Stomach (tissue), 8 donors: ENCODE measurements at regions not wholly inside any gene's neighbourhood (a gene's known extent, or its start where the extent isn't known, plus 50 kb on each side); places are given as distances from the start of the nearest gene placed in this dataset.
A peak's percentile ranks its signal among the peaks of the same experiment; 100 is the strongest.

Experiments
- DNase-seq, 2 donors: peaks; one replicate each; pipeline versions ENCODE4 v3.0.0 to v3.0.0-alpha.2; 2013 to 2019
- H3K27ac ChIP-seq, 5 donors: fragments of 200-600 bp in 4 of 5; sonication (generic) in 4 of 5; one replicate each; pipeline ENCODE4 v1.5.1; 2013 to 2019; ENCODE audit warnings: mild to moderate bottlenecking in 1 of 5, moderate library complexity in 1 of 5
- H3K27me3 ChIP-seq, 3 donors: fragments of 200-600 bp; sonication (generic); one replicate each; pipeline ENCODE4 v1.5.1; 2017 to 2019; ENCODE audit warnings: mixed run types in 1 of 3
- H3K36me3 ChIP-seq, 4 donors: fragments of 200-600 bp; sonication (generic); 1 replicate in 3 of 4; 2 replicates in 1 of 4; pipeline ENCODE4 v1.5.1; 2016 to 2019
- H3K4me1 ChIP-seq, 4 donors: fragments of 200-600 bp; sonication (generic); one replicate each; pipeline ENCODE4 v1.5.1; 2016 to 2019
- H3K4me3 ChIP-seq, 4 donors: fragments of 200-600 bp; sonication (generic) in 3 of 4; one replicate each; pipeline ENCODE4 v1.5.1; 2016 to 2019; ENCODE audit warnings: mild to moderate bottlenecking in 1 of 4
- H3K9me3 ChIP-seq, 4 donors: fragments of 200-600 bp; sonication (generic); one replicate each; pipeline ENCODE4 v1.5.1; 2016 to 2019
- CTCF ChIP-seq, 7 experiments: fragments of 450-650 bp in 4 of 7; fragments of 200-600 bp in 3 of 7; sonication (generic) in 3 of 7; IDR thresholded peaks; one replicate each; pipeline ENCODE4 v1.5.1; 2016 to 2019; ENCODE audit warnings: antibody characterized with exemption in 7 of 7, control low read depth in 2 of 7, mild to moderate bottlenecking in 1 of 7
- EP300 ChIP-seq: sonication (generic); formaldehyde crosslinking; IDR thresholded peaks from one replicate; pipeline ENCODE4 v1.6.1; 2017; ENCODE audit warnings: antibody characterized with exemption
- POLR2A ChIP-seq, 4 donors: fragments of 450-650 bp; IDR thresholded peaks; one replicate each; pipeline ENCODE4 v1.6.1; 2016; ENCODE audit warnings: antibody characterized with exemption in 4 of 4, control low read depth in 2 of 4, mild to moderate bottlenecking in 1 of 4, moderate library complexity in 1 of 4
- POLR2AphosphoS5 ChIP-seq, 3 donors: sonication (generic); formaldehyde crosslinking; IDR thresholded peaks; one replicate each; pipeline ENCODE4 v1.6.1; 2016; ENCODE audit warnings: antibody characterized with exemption in 3 of 3
- WGBS, 5 donors: extraction: QIAGEN DNeasy Blood & Tissue Kit in 3 of 5; methylation state at CpG; one replicate each; pipeline versions ENCODE4 v1.1.5 to v1.1.7; 2013 to 2018; 5-methylcytosine and 5-hydroxymethylcytosine counted together
- intact Hi-C: fragments of 100-400 bp; cut with DNase I; formaldehyde crosslinking; loops from one replicate; pipeline ENCODE4 v1.15.1; 2023; ENCODE audit warnings: low total_unique reads
- donor health status: healthy with polysubstance abuse.
- donor health status: Bipolar disorder and iron deficiency.
- donor health status: healthy.

DNA sequence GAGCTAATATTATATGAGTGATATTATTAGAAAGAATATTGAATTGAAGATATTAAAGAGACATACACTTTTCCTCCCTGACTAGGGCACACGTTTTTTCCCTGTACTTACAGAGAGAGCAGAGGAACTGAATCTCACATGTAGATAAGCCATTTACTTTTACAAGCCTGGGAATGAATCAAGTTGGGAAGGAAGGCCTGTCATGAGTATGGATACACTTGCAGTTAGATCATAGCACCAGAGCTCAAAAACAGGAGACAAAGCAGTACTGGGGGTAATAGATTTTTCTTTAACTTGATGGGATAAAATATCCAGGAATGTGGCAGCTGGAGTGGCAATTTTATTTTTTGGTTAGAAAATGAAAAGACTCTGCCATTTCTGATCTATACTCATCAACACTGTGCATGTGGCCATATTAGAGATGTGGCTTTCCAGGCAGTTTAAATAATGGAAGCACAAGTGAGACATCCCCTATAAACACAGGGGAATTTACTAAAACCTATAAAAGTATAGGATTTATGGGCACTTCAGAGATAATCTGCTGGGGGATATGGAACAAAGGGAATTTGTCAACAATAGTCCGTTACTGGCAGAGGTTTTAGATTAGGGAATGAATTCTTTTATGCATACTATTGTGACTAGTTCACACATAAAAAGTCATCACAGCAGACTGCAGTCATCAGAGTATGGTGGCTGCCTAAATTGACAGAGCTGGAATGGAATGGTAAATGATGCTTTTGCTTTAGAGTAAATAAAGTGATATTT is 657.7 kb upstream of the MBL2 start:
- WGBS, 5 donors = 16 to 26% (median 23%) methylated on average over 2 of the region's 2 CpGs
- TF ChIP-seq POLR2AphosphoS5 (IDR thresholded peaks at IDR 0.05) (no peak), CTCF (IDR thresholded peaks at IDR 0.05) (no peak), EP300 (no peak), POLR2A (IDR thresholded peaks at IDR 0.05) (no peak)
- intact Hi-C loops = no loop called here

DNA sequence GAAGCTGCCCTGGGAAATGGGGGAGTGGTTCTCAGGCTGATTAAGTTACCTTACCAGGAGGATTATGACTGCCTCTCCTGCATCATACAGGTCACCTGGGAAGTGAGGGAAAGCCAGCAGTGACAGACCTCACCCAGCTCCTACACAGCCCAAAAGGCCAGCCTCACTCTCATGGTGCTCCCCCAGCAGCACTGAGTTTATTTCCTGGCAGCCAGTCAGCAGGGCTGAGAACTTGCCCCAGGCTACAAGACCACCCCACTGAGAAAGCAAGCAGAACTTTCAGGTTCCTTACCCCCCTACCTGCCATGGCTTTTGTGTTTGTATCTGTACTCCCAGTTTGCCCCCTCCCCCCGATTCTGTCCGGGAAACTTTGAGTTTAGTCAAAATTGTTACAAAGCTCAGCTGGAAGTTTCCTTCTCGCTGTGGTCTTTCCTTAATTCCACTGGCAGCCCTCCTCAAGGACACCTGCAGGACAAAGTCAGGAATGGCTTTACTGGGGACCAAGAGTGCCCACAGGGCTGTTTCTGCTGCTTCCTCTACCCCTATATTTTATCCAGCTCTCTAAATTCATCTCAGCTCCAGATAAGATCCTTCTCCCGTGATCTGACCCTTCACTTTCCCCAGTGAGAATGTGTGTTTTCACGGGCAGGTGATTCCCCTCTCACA is 649.8 kb upstream of the MBL2 start:
- Histone ChIP-seq H3K36me3 (no peaks in the 10 kb centered on the region), H3K27me3 (no peaks in the 10 kb centered on the region), H3K4me1 (no peaks in the 10 kb centered on the region), H3K9me3 (peaks cover 0 to 4% (median 2%) of the 10 kb centered on the region in 4 donors), H3K4me3 (no peak overlapping the region), H3K27ac (no peak overlapping the region)
- TF ChIP-seq EP300 (no peak), POLR2AphosphoS5 (IDR thresholded peaks at IDR 0.05) (no peak), POLR2A (IDR thresholded peaks at IDR 0.05) (no peak), CTCF (IDR thresholded peaks at IDR 0.05) (no peak)
- DNase-seq = no peak
- intact Hi-C loops = no loop called here
- 63 to 72% (median 72%) methylated on average over 5 of the region's 5 CpGs for WGBS, 5 donors

More for the DNA sequence above, 657.7 kb upstream of the MBL2 start:
- H3K4me3 ChIP-seq = no peak overlapping the region
- H3K36me3 ChIP-seq = no peaks in the 10 kb centered on the region
- no peak overlapping the region for H3K27ac ChIP-seq
- H3K27me3 ChIP-seq = no peaks in the 10 kb centered on the region
- H3K4me1 ChIP-seq = no peaks in the 10 kb centered on the region
- peaks cover 0 to 3% (median 0%) of the 10 kb centered on the region in 4 donors for H3K9me3 ChIP-seq
- DNase-seq = no peak

GRCh38 chr10:53412651-53413050 is 640.1 kb upstream of the MBL2 start:
- H3K4me1 ChIP-seq = no peaks in the 10 kb centered on the region
- no peaks in the 10 kb centered on the region for H3K27me3 ChIP-seq
- intact Hi-C loops = no loop called here
- peaks cover 0 to 7% (median 0%) of the 10 kb centered on the region in 4 donors for H3K9me3 ChIP-seq
- H3K27ac ChIP-seq = no peak overlapping the region
- TF ChIP-seq POLR2AphosphoS5 (IDR thresholded peaks at IDR 0.05) (no peak), EP300 (no peak), CTCF (IDR thresholded peaks at IDR 0.05) (no peak), POLR2A (IDR thresholded peaks at IDR 0.05) (no peak)
- H3K36me3 ChIP-seq = no peaks in the 10 kb centered on the region
- DNase-seq = no peak
- 76 to 88% (median 79%) methylated on average over 2 of the region's 2 CpGs for WGBS, 5 donors
- H3K4me3 ChIP-seq = no peak overlapping the region

DNA sequence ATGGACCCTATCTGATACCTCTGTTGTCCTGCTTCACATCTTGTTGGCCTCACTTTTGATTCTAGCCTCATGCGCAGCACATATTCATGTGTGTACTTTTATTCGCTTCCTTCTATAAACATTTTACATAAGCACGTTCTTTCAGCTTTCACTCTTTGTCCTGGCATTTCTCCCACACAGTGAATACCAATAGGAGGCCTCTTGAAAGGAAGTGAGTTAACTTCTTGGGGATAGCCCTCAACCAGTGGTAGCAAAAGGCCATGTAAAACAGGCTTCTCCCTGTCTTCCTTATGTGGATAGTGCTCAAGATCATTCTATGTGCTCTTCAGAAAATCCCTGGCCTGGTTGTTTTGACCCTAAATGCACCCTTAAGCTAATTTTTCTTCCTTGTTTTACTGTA is 633.9 kb upstream of the MBL2 start:
- peak in 1 of 2 donors; percentile 17 for DNase-seq
- no peak overlapping the region for H3K4me3 ChIP-seq
- intact Hi-C loops = no loop called here
- TF ChIP-seq POLR2AphosphoS5 (IDR thresholded peaks at IDR 0.05) = no peak
- no peak for TF ChIP-seq POLR2A (IDR thresholded peaks at IDR 0.05)
- TF ChIP-seq EP300 = no peak
- no peak for TF ChIP-seq CTCF (IDR thresholded peaks at IDR 0.05)
- H3K27me3 ChIP-seq = no peaks in the 10 kb centered on the region
- peaks cover 0 to 12% (median 5%) of the 10 kb centered on the region in 4 donors for H3K4me1 ChIP-seq
- 46 to 57% (median 52%) methylated on average over 3 of the region's 3 CpGs for WGBS, 5 donors
- no peaks in the 10 kb centered on the region for H3K36me3 ChIP-seq
- H3K9me3 ChIP-seq = no peaks in the 10 kb centered on the region
- H3K27ac ChIP-seq = no peak overlapping the region
